C1 segment of cervical spinal cord (tissue), 14 donors: ENCODE measurements at regions not wholly inside any gene's neighbourhood (a gene's known extent, or its start where the extent isn't known, plus 50 kb on each side); places are given as distances from the start of the nearest gene placed in this dataset.
"Not testable (repeated sequence)": the region's sequence is repeated elsewhere in the genome, so short reads cannot be mapped to it uniquely, and the experiment has no call there.

ENCODE experiments used
- DNase-seq, 14 donors: peaks; one replicate each; lab custom pipeline; 2025; lab: John Stamatoyannopoulos, UW

- DNase-seq: no peak
Measured at GRCh38 chr4:186775902-186776301, 52.2 kb upstream of the FAT1 start.

GRCh38 chr4:186778134-186778533 lies 54.5 kb upstream of the FAT1 start:
- DNase-seq: no peak

GRCh38 chr4:186780291-186781031 lies 56.8 kb upstream of the FAT1 start:
- no peak for DNase-seq

GRCh38 chr4:186781032-186781917 lies 57.6 kb upstream of the FAT1 start:
- DNase-seq: no peak

- DNase-seq: no peak
Measured at GRCh38 chr4:186782302-186782701, 58.6 kb upstream of the FAT1 start.

- DNase-seq: no peak
Measured at GRCh38 chr4:186787536-186787935, 63.9 kb upstream of the FAT1 start.

- no peak for DNase-seq
Measured at GRCh38 chr4:186789651-186790050, 66.0 kb upstream of the FAT1 start.

GRCh38 chr4:186790630-186791029 lies 67.0 kb upstream of the FAT1 start:
- no peak for DNase-seq

GRCh38 chr4:186792728-186793366 lies 69.2 kb upstream of the FAT1 start:
- DNase-seq: peak in 1 of 14 donors; percentile 89

GRCh38 chr4:186798951-186799659 lies 75.4 kb upstream of the FAT1 start:
- DNase-seq: no peak

GRCh38 chr4:186805020-186805820 lies 81.6 kb upstream of the FAT1 start:
- no peak for DNase-seq

- DNase-seq: not testable (repeated sequence)
Measured at GRCh38 chr4:186805917-186806316, 82.3 kb upstream of the FAT1 start.

GRCh38 chr4:186806679-186807421 lies 83.2 kb upstream of the FAT1 start:
- no peak for DNase-seq

GRCh38 chr4:186807808-186808629 lies 84.4 kb upstream of the FAT1 start:
- no peak for DNase-seq

- DNase-seq: no peak
Measured at GRCh38 chr4:186808630-186809018, 85.0 kb upstream of the FAT1 start.

GRCh38 chr4:186809070-186809469 lies 85.4 kb upstream of the FAT1 start:
- DNase-seq: no peak

- no peak for DNase-seq
Measured at GRCh38 chr4:186810613-186811150, 87.0 kb upstream of the FAT1 start.

GRCh38 chr4:186812592-186812991 lies 88.9 kb upstream of the FAT1 start:
- no peak for DNase-seq
